ENCODE measurements at regions not wholly inside any gene's neighbourhood (a gene's known extent, or its start where the extent isn't known, plus 50 kb on each side); places are given as distances from the start of the nearest gene placed in this dataset.

DNA sequence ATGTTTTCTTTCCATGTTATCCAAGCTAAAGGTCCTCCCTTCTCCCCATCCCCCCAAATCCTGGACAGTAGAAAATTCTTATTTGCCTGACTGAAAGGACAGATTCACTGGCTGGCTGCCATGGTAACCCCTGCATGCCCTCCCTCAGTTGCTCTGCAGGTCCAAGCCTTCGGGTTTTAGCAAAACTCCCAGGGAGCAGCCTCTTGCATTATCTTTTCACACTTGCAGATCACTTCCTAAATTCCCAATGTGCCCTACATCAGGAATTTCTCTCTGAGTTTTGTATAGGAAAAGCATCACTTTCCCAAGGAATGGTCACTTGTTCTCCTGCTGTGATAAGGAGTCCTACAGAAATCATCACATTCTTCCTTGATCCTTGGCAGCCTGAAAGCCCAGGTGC lies 75.0 kb upstream of the TENM4 start (continued):
- TF ChIP-seq, protein P1, sequence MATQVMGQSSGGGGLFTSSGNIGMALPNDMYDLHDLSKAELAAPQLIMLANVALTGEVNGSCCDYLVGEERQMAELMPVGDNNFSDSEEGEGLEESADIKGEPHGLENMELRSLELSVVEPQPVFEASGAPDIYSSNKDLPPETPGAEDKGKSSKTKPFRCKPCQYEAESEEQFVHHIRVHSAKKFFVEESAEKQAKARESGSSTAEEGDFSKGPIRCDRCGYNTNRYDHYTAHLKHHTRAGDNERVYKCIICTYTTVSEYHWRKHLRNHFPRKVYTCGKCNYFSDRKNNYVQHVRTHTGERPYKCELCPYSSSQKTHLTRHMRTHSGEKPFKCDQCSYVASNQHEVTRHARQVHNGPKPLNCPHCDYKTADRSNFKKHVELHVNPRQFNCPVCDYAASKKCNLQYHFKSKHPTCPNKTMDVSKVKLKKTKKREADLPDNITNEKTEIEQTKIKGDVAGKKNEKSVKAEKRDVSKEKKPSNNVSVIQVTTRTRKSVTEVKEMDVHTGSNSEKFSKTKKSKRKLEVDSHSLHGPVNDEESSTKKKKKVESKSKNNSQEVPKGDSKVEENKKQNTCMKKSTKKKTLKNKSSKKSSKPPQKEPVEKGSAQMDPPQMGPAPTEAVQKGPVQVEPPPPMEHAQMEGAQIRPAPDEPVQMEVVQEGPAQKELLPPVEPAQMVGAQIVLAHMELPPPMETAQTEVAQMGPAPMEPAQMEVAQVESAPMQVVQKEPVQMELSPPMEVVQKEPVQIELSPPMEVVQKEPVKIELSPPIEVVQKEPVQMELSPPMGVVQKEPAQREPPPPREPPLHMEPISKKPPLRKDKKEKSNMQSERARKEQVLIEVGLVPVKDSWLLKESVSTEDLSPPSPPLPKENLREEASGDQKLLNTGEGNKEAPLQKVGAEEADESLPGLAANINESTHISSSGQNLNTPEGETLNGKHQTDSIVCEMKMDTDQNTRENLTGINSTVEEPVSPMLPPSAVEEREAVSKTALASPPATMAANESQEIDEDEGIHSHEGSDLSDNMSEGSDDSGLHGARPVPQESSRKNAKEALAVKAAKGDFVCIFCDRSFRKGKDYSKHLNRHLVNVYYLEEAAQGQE (IDR thresholded peaks at IDR 0.05; ENCODE audit: low read depth, low read length), result no peak
- TF ChIP-seq, protein P2, sequence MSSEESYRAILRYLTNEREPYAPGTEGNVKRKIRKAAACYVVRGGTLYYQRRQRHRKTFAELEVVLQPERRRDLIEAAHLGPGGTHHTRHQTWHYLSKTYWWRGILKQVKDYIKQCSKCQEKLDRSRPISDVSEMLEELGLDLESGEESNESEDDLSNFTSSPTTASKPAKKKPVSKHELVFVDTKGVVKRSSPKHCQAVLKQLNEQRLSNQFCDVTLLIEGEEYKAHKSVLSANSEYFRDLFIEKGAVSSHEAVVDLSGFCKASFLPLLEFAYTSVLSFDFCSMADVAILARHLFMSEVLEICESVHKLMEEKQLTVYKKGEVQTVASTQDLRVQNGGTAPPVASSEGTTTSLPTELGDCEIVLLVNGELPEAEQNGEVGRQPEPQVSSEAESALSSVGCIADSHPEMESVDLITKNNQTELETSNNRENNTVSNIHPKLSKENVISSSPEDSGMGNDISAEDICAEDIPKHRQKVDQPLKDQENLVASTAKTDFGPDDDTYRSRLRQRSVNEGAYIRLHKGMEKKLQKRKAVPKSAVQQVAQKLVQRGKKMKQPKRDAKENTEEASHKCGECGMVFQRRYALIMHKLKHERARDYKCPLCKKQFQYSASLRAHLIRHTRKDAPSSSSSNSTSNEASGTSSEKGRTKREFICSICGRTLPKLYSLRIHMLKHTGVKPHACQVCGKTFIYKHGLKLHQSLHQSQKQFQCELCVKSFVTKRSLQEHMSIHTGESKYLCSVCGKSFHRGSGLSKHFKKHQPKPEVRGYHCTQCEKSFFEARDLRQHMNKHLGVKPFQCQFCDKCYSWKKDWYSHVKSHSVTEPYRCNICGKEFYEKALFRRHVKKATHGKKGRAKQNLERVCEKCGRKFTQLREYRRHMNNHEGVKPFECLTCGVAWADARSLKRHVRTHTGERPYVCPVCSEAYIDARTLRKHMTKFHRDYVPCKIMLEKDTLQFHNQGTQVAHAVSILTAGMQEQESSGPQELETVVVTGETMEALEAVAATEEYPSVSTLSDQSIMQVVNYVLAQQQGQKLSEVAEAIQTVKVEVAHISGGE (CRISPR knock-in tag; IDR thresholded peaks at IDR 0.05), result no peak
- no peak for TF ChIP-seq SRF (IDR thresholded peaks at IDR 0.05; ENCODE audit: low read depth in 2 of 2, low read length in 2 of 2)
- TF ChIP-seq, protein P3, sequence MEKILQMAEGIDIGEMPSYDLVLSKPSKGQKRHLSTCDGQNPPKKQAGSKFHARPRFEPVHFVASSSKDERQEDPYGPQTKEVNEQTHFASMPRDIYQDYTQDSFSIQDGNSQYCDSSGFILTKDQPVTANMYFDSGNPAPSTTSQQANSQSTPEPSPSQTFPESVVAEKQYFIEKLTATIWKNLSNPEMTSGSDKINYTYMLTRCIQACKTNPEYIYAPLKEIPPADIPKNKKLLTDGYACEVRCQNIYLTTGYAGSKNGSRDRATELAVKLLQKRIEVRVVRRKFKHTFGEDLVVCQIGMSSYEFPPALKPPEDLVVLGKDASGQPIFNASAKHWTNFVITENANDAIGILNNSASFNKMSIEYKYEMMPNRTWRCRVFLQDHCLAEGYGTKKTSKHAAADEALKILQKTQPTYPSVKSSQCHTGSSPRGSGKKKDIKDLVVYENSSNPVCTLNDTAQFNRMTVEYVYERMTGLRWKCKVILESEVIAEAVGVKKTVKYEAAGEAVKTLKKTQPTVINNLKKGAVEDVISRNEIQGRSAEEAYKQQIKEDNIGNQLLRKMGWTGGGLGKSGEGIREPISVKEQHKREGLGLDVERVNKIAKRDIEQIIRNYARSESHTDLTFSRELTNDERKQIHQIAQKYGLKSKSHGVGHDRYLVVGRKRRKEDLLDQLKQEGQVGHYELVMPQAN (conservative IDR thresholded peaks at IDR 0.05), result no peak
- TF ChIP-seq IKZF1 (conservative IDR thresholded peaks at IDR 0.05), result no peak
- no peak for TF ChIP-seq TBL1XR1 (IDR thresholded peaks at IDR 0.05; ENCODE audit: low read depth, low read length)
- no peak for TF ChIP-seq NFYB (IDR thresholded peaks at IDR 0.05; ENCODE audit: insufficient read depth, low read depth, low read length)
- no peak for TF ChIP-seq BHLHE40 (IDR thresholded peaks at IDR 0.05; ENCODE audit: borderline replicate concordance in 1 of 2, low read depth in 2 of 2, low read length in 1 of 2)
